ENCODE measurements at regions not wholly inside any gene's neighbourhood (a gene's known extent, or its start where the extent isn't known, plus 50 kb on each side); places are given as distances from the start of the nearest gene placed in this dataset.

DNA sequence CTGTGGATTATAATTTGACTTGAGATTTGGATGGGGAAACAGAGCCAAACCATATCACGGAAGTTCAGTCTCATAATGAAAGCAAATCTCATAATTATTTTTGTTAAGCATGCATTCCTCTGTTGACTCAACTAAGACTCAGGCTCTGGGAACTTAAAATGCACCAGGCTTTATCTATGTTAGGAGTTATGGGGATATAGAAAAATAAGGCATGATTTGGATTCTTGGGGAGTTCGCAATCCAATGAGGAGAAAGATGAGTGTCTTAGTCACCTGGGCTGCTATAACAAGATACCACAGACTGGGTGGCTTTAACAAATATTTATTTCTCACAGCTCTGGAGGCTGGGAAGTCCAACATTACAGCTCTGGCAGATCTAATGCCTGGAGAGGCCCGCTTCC lies 89.4 kb upstream of the TJP1 start (continued):
- TF ChIP-seq, protein P1, sequence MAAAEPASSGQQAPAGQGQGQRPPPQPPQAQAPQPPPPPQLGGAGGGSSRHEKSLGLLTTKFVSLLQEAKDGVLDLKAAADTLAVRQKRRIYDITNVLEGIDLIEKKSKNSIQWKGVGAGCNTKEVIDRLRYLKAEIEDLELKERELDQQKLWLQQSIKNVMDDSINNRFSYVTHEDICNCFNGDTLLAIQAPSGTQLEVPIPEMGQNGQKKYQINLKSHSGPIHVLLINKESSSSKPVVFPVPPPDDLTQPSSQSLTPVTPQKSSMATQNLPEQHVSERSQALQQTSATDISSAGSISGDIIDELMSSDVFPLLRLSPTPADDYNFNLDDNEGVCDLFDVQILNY (CRISPR knock-in tag; IDR thresholded peaks at IDR 0.05): no peak

- no peak overlapping the region for H3K27ac Mint-ChIP-seq
- no peak for ATAC-seq
- ChIA-PET POLR2A (no interaction called here), CTCF (no interaction called here)
- DNase-seq (ENCODE audit: low spot score): no peak
- peaks cover 45% of the 10 kb centered on the region for H3K4me1 Mint-ChIP-seq
- no peak overlapping the region for H3K4me3 Mint-ChIP-seq
- peaks cover 31% of the 10 kb centered on the region for H3K9me3 Mint-ChIP-seq
- peaks cover 22% of the 10 kb centered on the region for H3K36me3 Mint-ChIP-seq
- no peaks in the 10 kb centered on the region for H3K27me3 Mint-ChIP-seq (ENCODE audit: low read depth)
- TF ChIP-seq ZNF416 (CRISPR knock-in tag; IDR thresholded peaks at IDR 0.05) (no peak), SMAD3 (CRISPR knock-in tag; IDR thresholded peaks at IDR 0.05; ENCODE audit: borderline replicate concordance) (no peak), ZNF317 (CRISPR knock-in tag; IDR thresholded peaks at IDR 0.05; ENCODE audit: borderline replicate concordance, low read depth) (no peak)
- TF ChIP-seq, protein P2, sequence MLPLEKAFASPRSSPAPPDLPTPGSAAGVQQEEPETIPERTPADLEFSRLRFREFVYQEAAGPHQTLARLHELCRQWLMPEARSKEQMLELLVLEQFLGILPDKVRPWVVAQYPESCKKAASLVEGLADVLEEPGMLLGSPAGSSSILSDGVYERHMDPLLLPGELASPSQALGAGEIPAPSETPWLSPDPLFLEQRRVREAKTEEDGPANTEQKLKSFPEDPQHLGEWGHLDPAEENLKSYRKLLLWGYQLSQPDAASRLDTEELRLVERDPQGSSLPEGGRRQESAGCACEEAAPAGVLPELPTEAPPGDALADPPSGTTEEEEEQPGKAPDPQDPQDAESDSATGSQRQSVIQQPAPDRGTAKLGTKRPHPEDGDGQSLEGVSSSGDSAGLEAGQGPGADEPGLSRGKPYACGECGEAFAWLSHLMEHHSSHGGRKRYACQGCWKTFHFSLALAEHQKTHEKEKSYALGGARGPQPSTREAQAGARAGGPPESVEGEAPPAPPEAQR (CRISPR knock-in tag; IDR thresholded peaks at IDR 0.05): no peak
These were observed 87.8 kb upstream of the TJP1 start for GRCh38 chr15:29910068-29910467.

- Mint-ChIP-seq H3K36me3 (peaks cover 6% of the 10 kb centered on the region; the same call in 1 of the 2 replicates), H3K4me3 (no peak overlapping the region), H3K27me3 (ENCODE audit: low read depth) (no peaks in the 10 kb centered on the region), H3K27ac (peak overlapping the region; percentile 94), H3K4me1 (peaks cover 39% of the 10 kb centered on the region), H3K9me3 (peaks cover 10% of the 10 kb centered on the region)
- no peak for TF ChIP-seq FOXP1 (CRISPR knock-in tag; IDR thresholded peaks at IDR 0.05; ENCODE audit: borderline replicate concordance)
- TF ChIP-seq, protein P3, sequence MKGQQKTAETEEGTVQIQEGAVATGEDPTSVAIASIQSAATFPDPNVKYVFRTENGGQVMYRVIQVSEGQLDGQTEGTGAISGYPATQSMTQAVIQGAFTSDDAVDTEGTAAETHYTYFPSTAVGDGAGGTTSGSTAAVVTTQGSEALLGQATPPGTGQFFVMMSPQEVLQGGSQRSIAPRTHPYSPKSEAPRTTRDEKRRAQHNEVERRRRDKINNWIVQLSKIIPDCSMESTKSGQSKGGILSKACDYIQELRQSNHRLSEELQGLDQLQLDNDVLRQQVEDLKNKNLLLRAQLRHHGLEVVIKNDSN (CRISPR knock-in tag; IDR thresholded peaks at IDR 0.05): no peak
- TF ChIP-seq, protein P1 (CRISPR knock-in tag; IDR thresholded peaks at IDR 0.05): no peak
- no peak for TF ChIP-seq FOXK1 (CRISPR knock-in tag; IDR thresholded peaks at IDR 0.05)
- TF ChIP-seq, protein P2 (CRISPR knock-in tag; IDR thresholded peaks at IDR 0.05): no peak
- no peak for TF ChIP-seq MLX (CRISPR knock-in tag; IDR thresholded peaks at IDR 0.05)
- TF ChIP-seq SMAD4 (CRISPR knock-in tag; IDR thresholded peaks at IDR 0.05): no peak
- TF ChIP-seq ATF1 (CRISPR knock-in tag; IDR thresholded peaks at IDR 0.05): no peak
- no peak for TF ChIP-seq JUN (CRISPR knock-in tag; IDR thresholded peaks at IDR 0.05)
- TF ChIP-seq ZBTB43 (CRISPR knock-in tag; IDR thresholded peaks at IDR 0.05): no peak
- TF ChIP-seq NR2C2 (CRISPR knock-in tag; IDR thresholded peaks at IDR 0.05): no peak
- TF ChIP-seq NFYB (CRISPR knock-in tag; conservative IDR thresholded peaks at IDR 0.05; ENCODE audit: low read depth): no peak
- no peak for TF ChIP-seq ZNF423 (CRISPR knock-in tag; IDR thresholded peaks at IDR 0.05)
- TF ChIP-seq CREB1 (CRISPR knock-in tag; IDR thresholded peaks at IDR 0.05): no peak
- DNase-seq (ENCODE audit: low spot score): no peak
- ChIA-PET POLR2A (interaction anchor here (2.2 kb wide), 1 partner anchor 84 kb away, joined by 5 read pairs; no protein-coding TSS in a partner anchor), CTCF (interaction anchor here (0.7 to 1.8 kb wide), 3 partner anchors 16 to 21 kb away, joined by 3 to 8 read pairs (median 4); no protein-coding TSS in a partner anchor)
- peak; percentile 40 for ATAC-seq
These were observed 82.6 kb upstream of the TJP1 start for GRCh38 chr15:29904757-29905417.

All from WTC11 (cell line).